ENCODE measurements at regions not wholly inside any gene's neighbourhood (a gene's known extent, or its start where the extent isn't known, plus 50 kb on each side); places are given as distances from the start of the nearest gene placed in this dataset.

GRCh38 chr5:82655078-82655477 lies 376.9 kb upstream of the RPS23 start:
- FAIRE-seq (no peak), DNase-seq (ENCODE audit: low read depth, low spot score) (no peak), ATAC-seq (no peak)
- Histone ChIP-seq H3K4me2 (ENCODE audit: control insufficient read depth, insufficient read depth) (no peak overlapping the region), H3K27me3 (replicated peaks in 1 of 2; ENCODE audit: control insufficient read depth in 2 of 2, insufficient read depth in 2 of 2, low read length in 1 of 2) (no peaks in the 10 kb centered on the region), H3K36me3 (ENCODE audit: control insufficient read depth in 2 of 2, insufficient read depth in 2 of 2, low read length in 1 of 2) (no peaks in the 10 kb centered on the region), H3K4me1 (ENCODE audit: control insufficient read depth, insufficient read depth, low read length) (no peaks in the 10 kb centered on the region), H3K9me3 (replicated peaks; ENCODE audit: control insufficient read depth, insufficient read depth, low read length) (no peaks in the 10 kb centered on the region), H2AFZ (ENCODE audit: control insufficient read depth, low read depth, low read length) (no peak overlapping the region), H3K9ac (ENCODE audit: control insufficient read depth, insufficient read depth, low read length) (no peak overlapping the region), H3K79me2 (ENCODE audit: control insufficient read depth, insufficient read depth, low read length) (no peaks in the 10 kb centered on the region), H3K27ac (ENCODE audit: control insufficient read depth, insufficient read depth) (no peak overlapping the region), H4K20me1 (ENCODE audit: control insufficient read depth, insufficient read depth) (no peaks in the 10 kb centered on the region), H3K4me3 (no peak overlapping the region)
- TF ChIP-seq ZBTB33 (IDR thresholded peaks at IDR 0.05) (no peak), CUX1 (IDR thresholded peaks at IDR 0.05; ENCODE audit: insufficient replicate concordance, low read depth, low read length) (no peak), RFX5 (IDR thresholded peaks at IDR 0.05; ENCODE audit: low read depth, low read length) (no peak), ZZZ3 (IDR thresholded peaks at IDR 0.05; ENCODE audit: control insufficient read depth, insufficient read length, low read depth) (no peak), TCF12 (IDR thresholded peaks at IDR 0.05; ENCODE audit: low read depth, low read length) (no peak), IKZF2 (IDR thresholded peaks at IDR 0.05) (no peak), RBBP5 (conservative IDR thresholded peaks at IDR 0.05) (no peak), IRF4 (IDR thresholded peaks at IDR 0.05; ENCODE audit: low read depth, low read length) (no peak), ZNF384 (IDR thresholded peaks at IDR 0.05; ENCODE audit: borderline replicate concordance, low read depth, low read length) (no peak), SP1 (IDR thresholded peaks at IDR 0.05; ENCODE audit: low read depth, low read length) (no peak), PKNOX1 (IDR thresholded peaks at IDR 0.05) (no peak), SMARCA5 (IDR thresholded peaks at IDR 0.05) (no peak), TBL1XR1 (IDR thresholded peaks at IDR 0.05; ENCODE audit: low read depth, low read length) (no peak), HDGF (IDR thresholded peaks at IDR 0.05) (no peak), SUZ12 (IDR thresholded peaks at IDR 0.05; ENCODE audit: unreplicated experiment) (no peak), IRF5 (IDR thresholded peaks at IDR 0.05; ENCODE audit: borderline replicate concordance) (no peak), MXI1 (IDR thresholded peaks at IDR 0.05; ENCODE audit: low read depth, low read length) (no peak), DPF2 (IDR thresholded peaks at IDR 0.05) (no peak), MYB (IDR thresholded peaks at IDR 0.05; ENCODE audit: borderline replicate concordance, low read depth, low read length) (no peak)
- ChIA-PET POLR2A (no interaction called here), CTCF (no interaction called here), RAD21 (ENCODE audit: unreplicated experiment) (no interaction called here), SMC1A (ENCODE audit: uncharacterized antibody, unreplicated experiment) (interaction anchor here (1.3 kb wide), 1 partner anchor 9 kb away, joined by 4 read pairs; no protein-coding TSS in a partner anchor)
- BruUV-seq (replicated peaks): no TSS peak
- WGBS (ENCODE audit: insufficient coverage, insufficient replicate concordance, low lambda C conversion rate, missing lambda C conversion rate): 35% methylated on average over 7 of the region's 7 CpGs
- in situ Hi-C loops (cut with MboI): no loop called here
- intact Hi-C loops (cut with micrococcal nuclease; ENCODE audit: unreplicated experiment): no loop called here

All from GM12878 (cell line).